ENCODE measurements at regions not wholly inside any gene's neighbourhood (a gene's known extent, or its start where the extent isn't known, plus 50 kb on each side); places are given as distances from the start of the nearest gene placed in this dataset.

DNA sequence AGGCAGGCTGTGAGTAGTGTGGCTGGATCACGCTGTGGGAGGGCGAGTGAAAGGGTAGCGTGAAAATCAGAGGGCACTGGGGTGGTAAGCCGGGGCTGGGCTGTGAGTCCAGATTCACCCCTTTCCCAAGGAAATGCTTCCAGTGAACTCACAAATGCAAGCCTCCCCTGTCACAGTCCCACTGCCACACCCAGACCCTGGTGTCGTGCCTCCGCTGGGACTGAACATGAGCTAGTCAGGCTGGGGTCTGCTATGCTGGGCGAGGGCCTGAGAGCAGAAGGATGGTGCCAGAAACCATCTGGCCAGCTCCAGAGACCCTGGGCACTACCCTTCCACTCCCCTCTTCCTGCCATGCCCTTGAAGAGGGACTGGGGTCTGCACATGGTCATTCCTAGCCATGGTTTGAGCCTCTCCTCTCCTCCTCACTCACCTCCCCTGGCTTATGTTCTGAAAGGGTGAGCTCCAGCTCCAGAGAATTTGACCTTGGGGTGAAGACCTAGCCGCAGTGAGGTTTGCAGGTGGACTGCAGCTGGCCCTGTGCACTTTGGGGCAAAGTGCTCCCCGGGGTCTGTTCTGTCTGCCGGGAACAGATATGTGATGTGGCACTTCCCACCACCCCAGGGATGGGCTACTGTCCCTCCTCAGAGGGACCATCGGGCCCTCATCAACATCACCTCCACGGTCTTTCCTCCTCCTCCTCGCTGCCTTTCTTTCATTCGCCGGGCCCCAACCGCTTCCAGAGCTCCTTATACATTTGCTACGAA lies 365.6 kb downstream of the RPS6KC1 start:
- no peaks in the 10 kb centered on the region for H3K36me3 ChIP-seq
- H3K27me3 ChIP-seq, result no peaks in the 10 kb centered on the region
- H3K4me3 ChIP-seq, result no peak overlapping the region
- TF ChIP-seq POLR2A (IDR thresholded peaks at IDR 0.05), result no peak
- no peak for TF ChIP-seq EP300 (IDR thresholded peaks at IDR 0.05; ENCODE audit: low read depth)
- TF ChIP-seq, protein P1, sequence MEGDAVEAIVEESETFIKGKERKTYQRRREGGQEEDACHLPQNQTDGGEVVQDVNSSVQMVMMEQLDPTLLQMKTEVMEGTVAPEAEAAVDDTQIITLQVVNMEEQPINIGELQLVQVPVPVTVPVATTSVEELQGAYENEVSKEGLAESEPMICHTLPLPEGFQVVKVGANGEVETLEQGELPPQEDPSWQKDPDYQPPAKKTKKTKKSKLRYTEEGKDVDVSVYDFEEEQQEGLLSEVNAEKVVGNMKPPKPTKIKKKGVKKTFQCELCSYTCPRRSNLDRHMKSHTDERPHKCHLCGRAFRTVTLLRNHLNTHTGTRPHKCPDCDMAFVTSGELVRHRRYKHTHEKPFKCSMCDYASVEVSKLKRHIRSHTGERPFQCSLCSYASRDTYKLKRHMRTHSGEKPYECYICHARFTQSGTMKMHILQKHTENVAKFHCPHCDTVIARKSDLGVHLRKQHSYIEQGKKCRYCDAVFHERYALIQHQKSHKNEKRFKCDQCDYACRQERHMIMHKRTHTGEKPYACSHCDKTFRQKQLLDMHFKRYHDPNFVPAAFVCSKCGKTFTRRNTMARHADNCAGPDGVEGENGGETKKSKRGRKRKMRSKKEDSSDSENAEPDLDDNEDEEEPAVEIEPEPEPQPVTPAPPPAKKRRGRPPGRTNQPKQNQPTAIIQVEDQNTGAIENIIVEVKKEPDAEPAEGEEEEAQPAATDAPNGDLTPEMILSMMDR (IDR thresholded peaks at IDR 0.05), result no peak
- TF ChIP-seq POLR2AphosphoS5 (IDR thresholded peaks at IDR 0.05), result no peak
- in situ Hi-C loops (cut with MboI; ENCODE audit: low pct_ligation_motif_present in 1 of 4, low pct_unique_long_range_greater_than_20kb in 1 of 4, low sequenced_read_pairs in 3 of 4), result no loop called here
- intact Hi-C loops (cut with DNase I; ENCODE audit: low total_unique reads), result no loop called here
- no peak for DNase-seq
- no peaks in the 10 kb centered on the region for H3K4me1 ChIP-seq
- no peak overlapping the region for H3K27ac ChIP-seq
- 83 to 86% methylated on average over 8 to 16 of the region's 17 CpGs for WGBS, 2 donors (ENCODE audit: low coverage in 1 of 2)
- H3K9me3 ChIP-seq, result no peaks in the 10 kb centered on the region

DNA sequence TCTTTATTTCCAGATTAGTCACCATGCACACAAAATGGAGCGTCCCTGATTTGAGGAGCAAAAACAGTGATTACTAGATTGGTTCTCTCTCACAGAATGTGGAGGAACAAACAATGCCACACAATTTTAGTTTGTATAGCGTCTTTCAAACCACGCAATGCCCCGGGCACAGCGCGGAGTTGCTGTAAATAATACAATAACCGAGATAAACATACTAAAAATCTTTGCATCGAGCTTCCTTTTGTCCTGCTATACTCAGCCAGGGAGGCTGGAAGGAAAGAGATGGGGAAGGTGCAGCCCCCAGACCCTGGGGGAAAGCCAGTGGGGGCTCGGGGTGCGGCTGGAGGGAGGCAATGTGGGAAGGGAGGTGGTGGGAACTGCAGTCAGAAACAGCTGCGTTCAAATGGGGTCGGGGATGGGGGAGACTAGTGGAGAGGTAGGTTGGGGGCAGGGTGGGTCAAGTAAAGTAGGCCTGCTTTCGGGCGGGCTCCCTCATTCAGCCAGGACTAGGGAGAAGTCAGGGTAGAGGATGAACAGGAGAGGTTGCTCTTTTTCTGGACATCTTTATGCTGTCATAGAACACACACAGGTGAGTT lies 366.3 kb downstream of the RPS6KC1 start:
- Histone ChIP-seq H3K4me3 (no peak overlapping the region), H3K9me3 (no peaks in the 10 kb centered on the region), H3K36me3 (no peaks in the 10 kb centered on the region), H3K27me3 (no peaks in the 10 kb centered on the region), H3K27ac (no peak overlapping the region), H3K4me1 (no peaks in the 10 kb centered on the region)
- in situ Hi-C loops (cut with MboI; ENCODE audit: low pct_ligation_motif_present in 1 of 4, low pct_unique_long_range_greater_than_20kb in 1 of 4, low sequenced_read_pairs in 3 of 4) (no loop called here), intact Hi-C loops (cut with DNase I; ENCODE audit: low total_unique reads) (no loop called here)
- 91% methylated on average over 9 to 14 of the region's 14 CpGs for WGBS, 2 donors (ENCODE audit: low coverage in 1 of 2)
- TF ChIP-seq, protein P1 (IDR thresholded peaks at IDR 0.05), result no peak
- no peak for TF ChIP-seq EP300 (IDR thresholded peaks at IDR 0.05; ENCODE audit: low read depth)
- no peak for TF ChIP-seq POLR2AphosphoS5 (IDR thresholded peaks at IDR 0.05)
- TF ChIP-seq POLR2A (IDR thresholded peaks at IDR 0.05), result no peak
- no peak for DNase-seq

DNA sequence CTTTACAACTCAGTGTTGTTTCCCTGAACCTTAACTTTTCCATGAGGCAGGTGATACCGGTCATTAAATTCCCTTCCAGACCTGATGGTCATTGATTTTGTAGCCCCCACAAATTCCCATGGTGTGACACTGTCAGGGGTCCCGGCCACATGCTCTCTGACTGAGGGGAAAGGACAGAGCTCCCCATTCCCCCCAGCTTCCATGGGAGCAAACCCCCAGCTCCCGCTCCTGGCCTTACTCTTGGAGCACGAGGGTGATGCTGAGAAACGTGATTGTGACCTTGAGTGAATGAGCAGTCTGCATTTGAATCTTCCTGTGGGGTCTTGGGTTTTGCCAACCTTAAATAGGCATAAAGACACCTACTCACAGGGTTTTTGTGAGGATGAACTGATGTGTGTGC lies 366.8 kb downstream of the RPS6KC1 start:
- Histone ChIP-seq H3K4me1 (no peaks in the 10 kb centered on the region), H3K4me3 (no peak overlapping the region), H3K27me3 (no peaks in the 10 kb centered on the region), H3K36me3 (no peaks in the 10 kb centered on the region), H3K27ac (no peak overlapping the region), H3K9me3 (no peaks in the 10 kb centered on the region)
- in situ Hi-C loops (cut with MboI; ENCODE audit: low pct_ligation_motif_present in 1 of 4, low pct_unique_long_range_greater_than_20kb in 1 of 4, low sequenced_read_pairs in 3 of 4), result no loop called here
- intact Hi-C loops (cut with DNase I; ENCODE audit: low total_unique reads), result no loop called here
- 60 to 73% methylated on average over 1 to 5 of the region's 5 CpGs for WGBS, 2 donors (ENCODE audit: low coverage in 1 of 2)
- no peak for TF ChIP-seq POLR2AphosphoS5 (IDR thresholded peaks at IDR 0.05)
- TF ChIP-seq EP300 (IDR thresholded peaks at IDR 0.05; ENCODE audit: low read depth), result no peak
- no peak for TF ChIP-seq POLR2A (IDR thresholded peaks at IDR 0.05)
- TF ChIP-seq, protein P1 (IDR thresholded peaks at IDR 0.05), result no peak
- DNase-seq, result no peak

DNA sequence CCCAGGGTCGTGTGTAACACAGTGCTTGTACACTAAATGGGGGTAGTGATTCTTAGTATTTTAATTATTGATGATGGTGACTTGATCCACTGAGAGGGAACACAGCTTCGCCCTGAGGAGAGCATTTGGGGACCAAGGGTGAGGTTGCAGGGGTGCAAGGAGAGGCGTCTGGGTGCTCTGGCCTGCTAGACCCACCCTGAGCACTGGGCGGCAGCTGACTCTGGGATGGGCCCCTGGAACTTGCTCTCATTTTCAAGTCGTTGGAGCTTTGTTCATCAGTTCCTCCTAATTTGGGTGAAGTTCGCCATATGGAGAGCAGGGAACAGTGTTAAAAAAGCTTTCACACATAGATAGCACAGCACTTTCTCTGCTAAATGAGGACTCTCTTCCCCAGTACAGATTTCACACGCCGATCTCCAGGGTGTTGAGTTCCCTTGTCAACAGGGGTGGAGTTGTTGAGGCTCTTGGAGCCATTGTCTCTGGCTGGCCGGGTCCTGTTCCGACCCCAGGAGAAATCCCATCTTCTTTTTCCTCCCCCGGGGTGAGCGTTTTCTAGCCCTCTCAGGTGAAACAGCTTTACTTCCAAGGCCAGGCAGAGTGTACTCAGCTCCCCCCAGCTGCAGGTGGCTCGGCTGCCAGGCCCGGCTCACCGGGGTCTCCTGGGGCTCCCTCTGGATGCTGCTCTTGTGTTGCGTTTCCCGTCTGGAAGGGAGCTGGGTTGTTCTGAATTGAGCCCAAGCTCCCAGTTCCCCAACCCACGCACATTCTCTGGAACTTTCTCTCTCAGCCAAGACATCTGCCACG lies 367.4 kb downstream of the RPS6KC1 start:
- TF ChIP-seq POLR2AphosphoS5 (IDR thresholded peaks at IDR 0.05), result no peak
- in situ Hi-C loops (cut with MboI; ENCODE audit: low pct_ligation_motif_present in 1 of 4, low pct_unique_long_range_greater_than_20kb in 1 of 4, low sequenced_read_pairs in 3 of 4), result no loop called here
- intact Hi-C loops (cut with DNase I; ENCODE audit: low total_unique reads), result no loop called here

More for the DNA sequence above, 367.4 kb downstream of the RPS6KC1 start:
- Histone ChIP-seq H3K27me3 (no peaks in the 10 kb centered on the region), H3K27ac (no peak overlapping the region), H3K36me3 (no peaks in the 10 kb centered on the region), H3K4me1 (no peaks in the 10 kb centered on the region), H3K9me3 (no peaks in the 10 kb centered on the region), H3K4me3 (no peak overlapping the region)
- WGBS, 2 donors (ENCODE audit: low coverage in 1 of 2), result 73 to 76% methylated on average over 3 to 19 of the region's 19 CpGs
- DNase-seq, result no peak
